Activated CD4-positive, alpha-beta memory T cell treated with anti-CD3 and anti-CD28 coated beads for 36 hours (primary cell): ENCODE measurements at regions not wholly inside any gene's neighbourhood (a gene's known extent, or its start where the extent isn't known, plus 50 kb on each side); places are given as distances from the start of the nearest gene placed in this dataset.
"Not testable (repeated sequence)": the region's sequence is repeated elsewhere in the genome, so short reads cannot be mapped to it uniquely, and the experiment has no call there.

Source experiments
- CTCF ChIA-PET: fragments of 350-600 bp; sonication (Branson Sonifier 250); formaldehyde crosslinking; loops from one replicate; lab custom pipeline; 2021; ENCODE audit warnings: antibody characterized with exemption, inconsistent platforms; lab: Charles Lee
- POLR2A ChIA-PET: fragments of 350-600 bp; sonication (Branson Sonifier 250); formaldehyde crosslinking; loops from one replicate; lab custom pipeline; 2021; ENCODE audit warnings: antibody characterized with exemption; lab: Charles Lee
- DNase-seq: peaks from one replicate; pipeline ENCODE4 v3.0.0-alpha.2; 2020
- H3K27ac Mint-ChIP-seq: one replicate; pipeline ENCODE4 v1.8.0; 2021; ENCODE audit warnings: mixed read lengths
- H3K27me3 Mint-ChIP-seq: one replicate; pipeline ENCODE4 v1.8.0; 2021; ENCODE audit warnings: mixed read lengths
- H3K36me3 Mint-ChIP-seq: one replicate; pipeline ENCODE4 v1.8.0; 2021; ENCODE audit warnings: mixed read lengths
- H3K4me1 Mint-ChIP-seq: one replicate; pipeline ENCODE4 v1.8.0; 2021; ENCODE audit warnings: low read depth, mixed read lengths
- H3K4me3 Mint-ChIP-seq: one replicate; pipeline ENCODE4 v1.8.0; 2021; ENCODE audit warnings: mild to moderate bottlenecking, mixed read lengths
- H3K9me3 Mint-ChIP-seq: one replicate; pipeline ENCODE4 v1.8.0; 2021; ENCODE audit warnings: mixed read lengths
- intact Hi-C: fragments of 100-400 bp; cut with micrococcal nuclease; formaldehyde crosslinking; loops from one replicate; pipeline ENCODE4 v1.15.1; 2023

- Mint-ChIP-seq H3K4me1 (peaks cover 18% of the 10 kb centered on the region), H3K27me3 (peaks cover 13% of the 10 kb centered on the region), H3K4me3 (no peak overlapping the region), H3K9me3 (no peaks in the 10 kb centered on the region), H3K36me3 (no peaks in the 10 kb centered on the region), H3K27ac (no peak overlapping the region)
- no peak for DNase-seq
- ChIA-PET CTCF (no interaction called here), POLR2A (no interaction called here)
- intact Hi-C loops = loop anchor here (5.0 kb wide), 1 partner anchor 106 kb away; no protein-coding TSS in a partner anchor
Observed at GRCh38 chr3:18208091-18208490, 217.0 kb downstream of the SATB1 start.

GRCh38 chr3:18207226-18207625 lies 217.9 kb downstream of the SATB1 start:
- Mint-ChIP-seq H3K27ac (no peak overlapping the region), H3K4me3 (no peak overlapping the region), H3K36me3 (no peaks in the 10 kb centered on the region), H3K27me3 (peaks cover 13% of the 10 kb centered on the region), H3K4me1 (peaks cover 18% of the 10 kb centered on the region), H3K9me3 (no peaks in the 10 kb centered on the region)
- intact Hi-C loops = loop anchor here (1.0 to 5.0 kb wide), 2 partner anchors 30 to 105 kb away; no protein-coding TSS in a partner anchor
- DNase-seq = peak; percentile 51
- ChIA-PET CTCF (interaction anchor here (0.8 kb wide), 1 partner anchor 86 kb away, joined by 3 read pairs; no protein-coding TSS in a partner anchor), POLR2A (no interaction called here)

DNA sequence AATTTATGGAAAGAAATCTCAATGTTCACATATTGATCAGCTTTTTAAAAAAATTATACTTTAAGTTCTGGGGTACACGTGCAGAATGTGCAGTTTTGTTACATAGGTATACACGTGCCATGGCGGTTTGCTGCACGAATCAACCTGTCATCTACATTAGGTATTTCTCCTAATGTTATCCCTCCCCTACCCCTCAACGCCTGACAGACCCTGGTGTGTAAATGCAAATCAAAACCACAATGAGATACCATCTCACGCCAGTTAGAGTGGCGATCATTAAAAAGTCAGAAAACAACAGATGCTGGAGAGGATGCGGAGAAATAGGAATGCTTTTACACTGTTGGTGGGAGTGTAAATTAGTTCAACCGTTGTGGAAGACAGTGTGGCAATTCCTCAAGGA lies 219.4 kb downstream of the SATB1 start:
- H3K27ac Mint-ChIP-seq, H3K36me3 Mint-ChIP-seq, H3K9me3 Mint-ChIP-seq, POLR2A ChIA-PET, DNase-seq, H3K4me3 Mint-ChIP-seq, CTCF ChIA-PET: not testable (repeated sequence)
- intact Hi-C loops = loop anchor here (5.0 kb wide), 1 partner anchor 103 kb away; no protein-coding TSS in a partner anchor
- Mint-ChIP-seq H3K4me1 (peaks cover 18% of the 10 kb centered on the region), H3K27me3 (peaks cover 13% of the 10 kb centered on the region)

DNA sequence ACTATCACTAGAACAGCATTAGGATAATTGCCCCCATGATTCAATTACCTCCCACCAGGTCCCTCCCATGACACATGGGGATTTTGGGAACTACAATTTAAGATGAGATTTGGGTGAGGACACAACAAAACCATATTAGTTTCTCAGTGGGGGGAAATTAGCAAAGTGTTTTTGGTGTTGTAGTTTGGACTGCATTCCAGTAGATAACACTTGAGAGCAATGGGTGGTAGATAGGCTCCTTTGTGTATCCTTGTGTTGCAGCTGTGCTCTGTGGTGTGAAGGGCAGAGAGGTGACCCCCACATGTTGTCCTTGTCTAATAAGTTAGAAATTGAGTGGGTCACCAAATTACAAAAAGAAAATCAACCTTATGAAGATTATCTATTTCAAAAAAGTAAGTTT lies 223.8 kb downstream of the SATB1 start:
- CTCF ChIA-PET = no interaction called here

GRCh38 chr3:18199757-18200156 lies 225.4 kb downstream of the SATB1 start:
- Mint-ChIP-seq H3K27me3 (peaks cover 22% of the 10 kb centered on the region), H3K36me3 (peaks cover 2% of the 10 kb centered on the region), H3K27ac (no peak overlapping the region), H3K4me1 (no peaks in the 10 kb centered on the region), H3K4me3 (no peak overlapping the region), H3K9me3 (peaks cover 27% of the 10 kb centered on the region)
- CTCF ChIA-PET = no interaction called here
- POLR2A ChIA-PET = no interaction called here
- no peak for DNase-seq
- intact Hi-C loops = no loop called here

More for the DNA sequence above, 223.8 kb downstream of the SATB1 start:
- Mint-ChIP-seq H3K9me3 (peaks cover 24% of the 10 kb centered on the region), H3K4me1 (no peaks in the 10 kb centered on the region), H3K27me3 (peaks cover 24% of the 10 kb centered on the region), H3K4me3 (no peak overlapping the region), H3K36me3 (peaks cover 2% of the 10 kb centered on the region), H3K27ac (no peak overlapping the region)
- intact Hi-C loops = no loop called here
- DNase-seq = no peak
- POLR2A ChIA-PET = no interaction called here

- POLR2A ChIA-PET = no interaction called here
- peaks cover 18% of the 10 kb centered on the region for H3K27me3 Mint-ChIP-seq
- CTCF ChIA-PET = no interaction called here
- no peak for DNase-seq
- peaks cover 27% of the 10 kb centered on the region for H3K9me3 Mint-ChIP-seq
- no peaks in the 10 kb centered on the region for H3K4me1 Mint-ChIP-seq
- H3K4me3 Mint-ChIP-seq = no peak overlapping the region
- H3K27ac Mint-ChIP-seq = no peak overlapping the region
- H3K36me3 Mint-ChIP-seq = peaks cover 2% of the 10 kb centered on the region
- intact Hi-C loops = no loop called here
Observed at GRCh38 chr3:18195836-18196235, 229.3 kb downstream of the SATB1 start.

DNA sequence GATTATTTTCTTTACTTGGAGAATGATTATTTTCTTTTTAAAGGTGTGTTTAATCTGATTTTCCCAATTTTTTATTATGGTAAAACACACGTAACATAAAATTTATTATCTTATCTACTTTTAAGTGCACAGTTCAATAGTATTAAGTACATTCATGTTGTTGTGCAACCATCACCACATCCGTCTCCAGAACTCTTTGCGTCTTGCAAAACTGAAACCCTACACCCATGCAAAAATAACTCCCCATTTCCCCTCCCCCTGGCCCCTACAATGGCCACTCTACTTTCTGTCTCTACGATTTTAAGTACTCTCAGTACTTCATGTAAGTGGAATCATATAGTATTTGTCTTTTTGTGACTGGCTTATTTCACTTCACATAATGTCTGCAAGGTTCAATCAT lies 230.7 kb downstream of the SATB1 start:
- no peak for DNase-seq
- Mint-ChIP-seq H3K4me1 (no peaks in the 10 kb centered on the region), H3K27me3 (peaks cover 19% of the 10 kb centered on the region), H3K27ac (no peak overlapping the region), H3K4me3 (no peak overlapping the region), H3K9me3 (peaks cover 20% of the 10 kb centered on the region), H3K36me3 (peaks cover 2% of the 10 kb centered on the region)
- ChIA-PET POLR2A (no interaction called here), CTCF (no interaction called here)
- intact Hi-C loops = no loop called here

- no peaks in the 10 kb centered on the region for H3K36me3 Mint-ChIP-seq
- no peaks in the 10 kb centered on the region for H3K4me1 Mint-ChIP-seq
- CTCF ChIA-PET = no interaction called here
- no peak for DNase-seq
- intact Hi-C loops = no loop called here
- peaks cover 12% of the 10 kb centered on the region for H3K27me3 Mint-ChIP-seq
- no peak overlapping the region for H3K27ac Mint-ChIP-seq
- no peaks in the 10 kb centered on the region for H3K9me3 Mint-ChIP-seq
- POLR2A ChIA-PET = no interaction called here
- no peak overlapping the region for H3K4me3 Mint-ChIP-seq
Observed at GRCh38 chr3:18190646-18191045, 234.5 kb downstream of the SATB1 start.

DNA sequence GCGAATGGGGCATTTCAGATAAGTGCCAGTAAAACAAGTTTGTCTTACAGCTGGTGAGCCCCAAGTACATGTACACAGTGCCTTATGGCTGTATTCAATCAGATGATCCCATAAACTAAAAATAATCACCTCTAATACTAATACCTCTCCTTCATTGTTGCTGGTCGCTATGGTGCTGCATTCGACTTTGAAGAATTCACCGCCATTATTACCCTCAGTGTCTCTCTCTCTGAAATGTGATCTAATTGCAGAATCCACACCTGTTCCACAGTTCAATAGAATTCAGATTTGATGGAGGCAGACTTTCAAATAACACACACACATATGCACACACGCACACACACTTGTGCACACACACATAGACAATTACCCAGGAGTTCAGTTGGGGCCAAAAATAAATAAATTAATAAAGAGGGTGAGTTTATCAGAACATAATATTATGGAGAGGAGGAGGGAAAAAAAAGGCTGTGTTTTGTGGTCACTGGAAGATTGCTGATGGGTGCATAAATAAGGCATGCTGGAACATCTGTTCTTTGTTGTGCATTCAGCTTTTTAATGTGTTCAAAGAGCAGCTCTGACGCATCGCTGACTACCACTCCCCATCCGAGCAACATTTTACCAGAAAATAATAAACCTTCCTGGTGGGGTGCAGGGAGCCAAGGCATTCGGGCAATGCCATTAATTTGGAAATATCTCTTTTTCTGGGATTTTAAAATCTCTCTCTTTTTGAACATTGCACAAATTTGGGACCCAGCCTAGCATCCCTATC lies 235.7 kb downstream of the SATB1 start:
- H3K9me3 Mint-ChIP-seq = no peaks in the 10 kb centered on the region
- no peaks in the 10 kb centered on the region for H3K36me3 Mint-ChIP-seq
- H3K27me3 Mint-ChIP-seq = peaks cover 11% of the 10 kb centered on the region
- DNase-seq = no peak
- no peak overlapping the region for H3K27ac Mint-ChIP-seq
- no peak overlapping the region for H3K4me3 Mint-ChIP-seq
- ChIA-PET POLR2A (no interaction called here), CTCF (no interaction called here)
- H3K4me1 Mint-ChIP-seq = no peaks in the 10 kb centered on the region
- intact Hi-C loops = no loop called here

GRCh38 chr3:18188491-18188890 lies 236.6 kb downstream of the SATB1 start:
- no peaks in the 10 kb centered on the region for H3K4me1 Mint-ChIP-seq
- POLR2A ChIA-PET = no interaction called here
- CTCF ChIA-PET = no interaction called here
- H3K27ac Mint-ChIP-seq = no peak overlapping the region
- H3K4me3 Mint-ChIP-seq = no peak overlapping the region
- H3K9me3 Mint-ChIP-seq = no peaks in the 10 kb centered on the region
- peaks cover 11% of the 10 kb centered on the region for H3K27me3 Mint-ChIP-seq
- H3K36me3 Mint-ChIP-seq = no peaks in the 10 kb centered on the region
- DNase-seq = no peak
- intact Hi-C loops = no loop called here

GRCh38 chr3:18185624-18186023 lies 239.5 kb downstream of the SATB1 start:
- CTCF ChIA-PET = no interaction called here
- Mint-ChIP-seq H3K4me1 (no peaks in the 10 kb centered on the region), H3K27ac (no peak overlapping the region), H3K9me3 (no peaks in the 10 kb centered on the region), H3K4me3 (no peak overlapping the region), H3K36me3 (no peaks in the 10 kb centered on the region), H3K27me3 (peaks cover 9% of the 10 kb centered on the region)
- DNase-seq = no peak
- intact Hi-C loops = no loop called here
- POLR2A ChIA-PET = no interaction called here

- H3K4me1 Mint-ChIP-seq, H3K27me3 Mint-ChIP-seq, DNase-seq, CTCF ChIA-PET, H3K4me3 Mint-ChIP-seq, intact Hi-C loops, H3K27ac Mint-ChIP-seq, H3K9me3 Mint-ChIP-seq, POLR2A ChIA-PET, H3K36me3 Mint-ChIP-seq: not testable (repeated sequence)
Observed at GRCh38 chr3:18182923-18183322, 242.2 kb downstream of the SATB1 start.

GRCh38 chr3:18179521-18179920 lies 245.6 kb downstream of the SATB1 start:
- no peaks in the 10 kb centered on the region for H3K9me3 Mint-ChIP-seq
- ChIA-PET CTCF (no interaction called here), POLR2A (no interaction called here)
- no peak overlapping the region for H3K27ac Mint-ChIP-seq
- no peaks in the 10 kb centered on the region for H3K36me3 Mint-ChIP-seq
- H3K27me3 Mint-ChIP-seq = peaks cover 2% of the 10 kb centered on the region
- no peak overlapping the region for H3K4me3 Mint-ChIP-seq
- H3K4me1 Mint-ChIP-seq = no peaks in the 10 kb centered on the region
- intact Hi-C loops = no loop called here
- no peak for DNase-seq
